ENCODE measurements at regions not wholly inside any gene's neighbourhood (a gene's known extent, or its start where the extent isn't known, plus 50 kb on each side); places are given as distances from the start of the nearest gene placed in this dataset.

- H3K4me1 ChIP-seq (ENCODE audit: control insufficient read depth in 1 of 2, insufficient read depth in 2 of 2, low read length in 2 of 2): no peaks in the 10 kb centered on the region
- no peak overlapping the region for H3K4me3 ChIP-seq (ENCODE audit: low read depth in 1 of 2, low read length in 2 of 2)
- no peaks in the 10 kb centered on the region for H3K27me3 ChIP-seq (ENCODE audit: control insufficient read depth in 1 of 2, insufficient read depth in 2 of 2, low read length in 2 of 2)
- no peaks in the 10 kb centered on the region for H3K9me3 ChIP-seq (ENCODE audit: control insufficient read depth in 1 of 2, low read length in 2 of 2)
- H3K36me3 ChIP-seq (ENCODE audit: control insufficient read depth in 1 of 2, insufficient read depth in 2 of 2, low read length in 2 of 2): no peaks in the 10 kb centered on the region
- no peak overlapping the region for H3K27ac ChIP-seq (ENCODE audit: low read depth, low read length)
- H3K9ac ChIP-seq (ENCODE audit: low read depth in 1 of 2, low read length in 2 of 2): no peak overlapping the region
Observed at GRCh38 chr4:187235456-187236170, 512.0 kb upstream of the FAT1 start.

- Histone ChIP-seq H3K9ac (ENCODE audit: low read depth in 1 of 2, low read length in 2 of 2) (no peak overlapping the region), H3K36me3 (ENCODE audit: control insufficient read depth in 1 of 2, insufficient read depth in 2 of 2, low read length in 2 of 2) (no peaks in the 10 kb centered on the region), H3K4me1 (ENCODE audit: control insufficient read depth in 1 of 2, insufficient read depth in 2 of 2, low read length in 2 of 2) (no peaks in the 10 kb centered on the region), H3K4me3 (ENCODE audit: low read depth in 1 of 2, low read length in 2 of 2) (no peak overlapping the region), H3K27ac (ENCODE audit: low read depth, low read length) (no peak overlapping the region), H3K27me3 (ENCODE audit: control insufficient read depth in 1 of 2, insufficient read depth in 2 of 2, low read length in 2 of 2) (no peaks in the 10 kb centered on the region), H3K9me3 (ENCODE audit: control insufficient read depth in 1 of 2, low read length in 2 of 2) (no peaks in the 10 kb centered on the region)
Observed at GRCh38 chr4:187236209-187236890, 512.7 kb upstream of the FAT1 start.

- no peak overlapping the region for H3K27ac ChIP-seq (ENCODE audit: low read depth, low read length)
- no peaks in the 10 kb centered on the region for H3K27me3 ChIP-seq (ENCODE audit: control insufficient read depth in 1 of 2, insufficient read depth in 2 of 2, low read length in 2 of 2)
- H3K9me3 ChIP-seq (ENCODE audit: control insufficient read depth in 1 of 2, low read length in 2 of 2): no peaks in the 10 kb centered on the region
- H3K4me3 ChIP-seq (ENCODE audit: low read depth in 1 of 2, low read length in 2 of 2): no peak overlapping the region
- H3K9ac ChIP-seq (ENCODE audit: low read depth in 1 of 2, low read length in 2 of 2): no peak overlapping the region
- H3K36me3 ChIP-seq (ENCODE audit: control insufficient read depth in 1 of 2, insufficient read depth in 2 of 2, low read length in 2 of 2): no peaks in the 10 kb centered on the region
- H3K4me1 ChIP-seq (ENCODE audit: control insufficient read depth in 1 of 2, insufficient read depth in 2 of 2, low read length in 2 of 2): no peaks in the 10 kb centered on the region
Observed at GRCh38 chr4:187238646-187239045, 515.0 kb upstream of the FAT1 start.

GRCh38 chr4:187251896-187252295 lies 528.2 kb upstream of the FAT1 start:
- Histone ChIP-seq H3K27me3 (ENCODE audit: control insufficient read depth in 1 of 2, insufficient read depth in 2 of 2, low read length in 2 of 2) (no peaks in the 10 kb centered on the region), H3K4me3 (ENCODE audit: low read depth in 1 of 2, low read length in 2 of 2) (no peak overlapping the region), H3K9me3 (ENCODE audit: control insufficient read depth in 1 of 2, low read length in 2 of 2) (no peaks in the 10 kb centered on the region), H3K4me1 (ENCODE audit: control insufficient read depth in 1 of 2, insufficient read depth in 2 of 2, low read length in 2 of 2) (no peaks in the 10 kb centered on the region), H3K27ac (ENCODE audit: low read depth, low read length) (no peak overlapping the region), H3K36me3 (ENCODE audit: control insufficient read depth in 1 of 2, insufficient read depth in 2 of 2, low read length in 2 of 2) (no peaks in the 10 kb centered on the region), H3K9ac (ENCODE audit: low read depth in 1 of 2, low read length in 2 of 2) (no peak overlapping the region)

- Histone ChIP-seq H3K36me3 (ENCODE audit: control insufficient read depth in 1 of 2, insufficient read depth in 2 of 2, low read length in 2 of 2) (no peaks in the 10 kb centered on the region), H3K27me3 (ENCODE audit: control insufficient read depth in 1 of 2, insufficient read depth in 2 of 2, low read length in 2 of 2) (no peaks in the 10 kb centered on the region), H3K9me3 (ENCODE audit: control insufficient read depth in 1 of 2, low read length in 2 of 2) (no peaks in the 10 kb centered on the region)
Observed at GRCh38 chr4:187256897-187257296, 533.2 kb upstream of the FAT1 start.

GRCh38 chr4:187258651-187259401 lies 535.2 kb upstream of the FAT1 start:
- H3K9me3 ChIP-seq (ENCODE audit: control insufficient read depth in 1 of 2, low read length in 2 of 2): no peaks in the 10 kb centered on the region

More at GRCh38 chr4:187256897-187257296, 533.2 kb upstream of the FAT1 start:
- Histone ChIP-seq H3K4me1 (ENCODE audit: control insufficient read depth in 1 of 2, insufficient read depth in 2 of 2, low read length in 2 of 2) (no peaks in the 10 kb centered on the region), H3K4me3 (ENCODE audit: low read depth in 1 of 2, low read length in 2 of 2) (no peak overlapping the region), H3K27ac (ENCODE audit: low read depth, low read length) (no peak overlapping the region), H3K9ac (ENCODE audit: low read depth in 1 of 2, low read length in 2 of 2) (no peak overlapping the region)

GRCh38 chr4:187268940-187269339 lies 545.3 kb upstream of the FAT1 start:
- Histone ChIP-seq H3K36me3 (ENCODE audit: control insufficient read depth in 1 of 2, insufficient read depth in 2 of 2, low read length in 2 of 2) (no peaks in the 10 kb centered on the region), H3K4me1 (ENCODE audit: control insufficient read depth in 1 of 2, insufficient read depth in 2 of 2, low read length in 2 of 2) (no peaks in the 10 kb centered on the region), H3K9ac (ENCODE audit: low read depth in 1 of 2, low read length in 2 of 2) (no peak overlapping the region), H3K27me3 (ENCODE audit: control insufficient read depth in 1 of 2, insufficient read depth in 2 of 2, low read length in 2 of 2) (no peaks in the 10 kb centered on the region), H3K27ac (ENCODE audit: low read depth, low read length) (no peak overlapping the region), H3K4me3 (ENCODE audit: low read depth in 1 of 2, low read length in 2 of 2) (no peak overlapping the region), H3K9me3 (ENCODE audit: control insufficient read depth in 1 of 2, low read length in 2 of 2) (no peaks in the 10 kb centered on the region)

More at GRCh38 chr4:187258651-187259401, 535.2 kb upstream of the FAT1 start:
- H3K4me3 ChIP-seq (ENCODE audit: low read depth in 1 of 2, low read length in 2 of 2): no peak overlapping the region
- H3K27me3 ChIP-seq (ENCODE audit: control insufficient read depth in 1 of 2, insufficient read depth in 2 of 2, low read length in 2 of 2): no peaks in the 10 kb centered on the region
- no peak overlapping the region for H3K27ac ChIP-seq (ENCODE audit: low read depth, low read length)
- no peaks in the 10 kb centered on the region for H3K4me1 ChIP-seq (ENCODE audit: control insufficient read depth in 1 of 2, insufficient read depth in 2 of 2, low read length in 2 of 2)
- H3K36me3 ChIP-seq (ENCODE audit: control insufficient read depth in 1 of 2, insufficient read depth in 2 of 2, low read length in 2 of 2): no peaks in the 10 kb centered on the region
- no peak overlapping the region for H3K9ac ChIP-seq (ENCODE audit: low read depth in 1 of 2, low read length in 2 of 2)

- H3K36me3 ChIP-seq (ENCODE audit: control insufficient read depth in 1 of 2, insufficient read depth in 2 of 2, low read length in 2 of 2): no peaks in the 10 kb centered on the region
- no peak overlapping the region for H3K4me3 ChIP-seq (ENCODE audit: low read depth in 1 of 2, low read length in 2 of 2)
- no peaks in the 10 kb centered on the region for H3K27me3 ChIP-seq (ENCODE audit: control insufficient read depth in 1 of 2, insufficient read depth in 2 of 2, low read length in 2 of 2)
- H3K4me1 ChIP-seq (ENCODE audit: control insufficient read depth in 1 of 2, insufficient read depth in 2 of 2, low read length in 2 of 2): no peaks in the 10 kb centered on the region
- H3K9ac ChIP-seq (ENCODE audit: low read depth in 1 of 2, low read length in 2 of 2): no peak overlapping the region
- H3K27ac ChIP-seq (ENCODE audit: low read depth, low read length): no peak overlapping the region
- H3K9me3 ChIP-seq (ENCODE audit: control insufficient read depth in 1 of 2, low read length in 2 of 2): no peaks in the 10 kb centered on the region
Observed at GRCh38 chr4:187270154-187270553, 546.5 kb upstream of the FAT1 start.

- no peaks in the 10 kb centered on the region for H3K27me3 ChIP-seq (ENCODE audit: control insufficient read depth in 1 of 2, insufficient read depth in 2 of 2, low read length in 2 of 2)
- H3K9me3 ChIP-seq (ENCODE audit: control insufficient read depth in 1 of 2, low read length in 2 of 2): no peaks in the 10 kb centered on the region
- H3K4me1 ChIP-seq (ENCODE audit: control insufficient read depth in 1 of 2, insufficient read depth in 2 of 2, low read length in 2 of 2): no peaks in the 10 kb centered on the region
- H3K4me3 ChIP-seq (ENCODE audit: low read depth in 1 of 2, low read length in 2 of 2): no peak overlapping the region
- H3K36me3 ChIP-seq (ENCODE audit: control insufficient read depth in 1 of 2, insufficient read depth in 2 of 2, low read length in 2 of 2): no peaks in the 10 kb centered on the region
- H3K27ac ChIP-seq (ENCODE audit: low read depth, low read length): no peak overlapping the region
- H3K9ac ChIP-seq (ENCODE audit: low read depth in 1 of 2, low read length in 2 of 2): no peak overlapping the region
Observed at GRCh38 chr4:187271848-187272247, 548.2 kb upstream of the FAT1 start.

GRCh38 chr4:187274153-187274552 lies 550.5 kb upstream of the FAT1 start:
- no peak overlapping the region for H3K9ac ChIP-seq (ENCODE audit: low read depth in 1 of 2, low read length in 2 of 2)
- no peaks in the 10 kb centered on the region for H3K36me3 ChIP-seq (ENCODE audit: control insufficient read depth in 1 of 2, insufficient read depth in 2 of 2, low read length in 2 of 2)
- no peaks in the 10 kb centered on the region for H3K9me3 ChIP-seq (ENCODE audit: control insufficient read depth in 1 of 2, low read length in 2 of 2)
- H3K27ac ChIP-seq (ENCODE audit: low read depth, low read length): no peak overlapping the region
- no peaks in the 10 kb centered on the region for H3K4me1 ChIP-seq (ENCODE audit: control insufficient read depth in 1 of 2, insufficient read depth in 2 of 2, low read length in 2 of 2)
- no peak overlapping the region for H3K4me3 ChIP-seq (ENCODE audit: low read depth in 1 of 2, low read length in 2 of 2)
- H3K27me3 ChIP-seq (ENCODE audit: control insufficient read depth in 1 of 2, insufficient read depth in 2 of 2, low read length in 2 of 2): no peaks in the 10 kb centered on the region

Data from duodenal mucosa (tissue), 2 donors.